CD4-positive, alpha-beta T cell treated with Interleukin-6 for 4 hours (primary cell): ENCODE measurements at regions not wholly inside any gene's neighbourhood (a gene's known extent, or its start where the extent isn't known, plus 50 kb on each side); places are given as distances from the start of the nearest gene placed in this dataset.

ENCODE experiments used
- DNase-seq: peaks from one replicate; pipeline ENCODE4 v3.0.0-alpha.2; 2020; ENCODE audit warnings: mixed read lengths

DNA sequence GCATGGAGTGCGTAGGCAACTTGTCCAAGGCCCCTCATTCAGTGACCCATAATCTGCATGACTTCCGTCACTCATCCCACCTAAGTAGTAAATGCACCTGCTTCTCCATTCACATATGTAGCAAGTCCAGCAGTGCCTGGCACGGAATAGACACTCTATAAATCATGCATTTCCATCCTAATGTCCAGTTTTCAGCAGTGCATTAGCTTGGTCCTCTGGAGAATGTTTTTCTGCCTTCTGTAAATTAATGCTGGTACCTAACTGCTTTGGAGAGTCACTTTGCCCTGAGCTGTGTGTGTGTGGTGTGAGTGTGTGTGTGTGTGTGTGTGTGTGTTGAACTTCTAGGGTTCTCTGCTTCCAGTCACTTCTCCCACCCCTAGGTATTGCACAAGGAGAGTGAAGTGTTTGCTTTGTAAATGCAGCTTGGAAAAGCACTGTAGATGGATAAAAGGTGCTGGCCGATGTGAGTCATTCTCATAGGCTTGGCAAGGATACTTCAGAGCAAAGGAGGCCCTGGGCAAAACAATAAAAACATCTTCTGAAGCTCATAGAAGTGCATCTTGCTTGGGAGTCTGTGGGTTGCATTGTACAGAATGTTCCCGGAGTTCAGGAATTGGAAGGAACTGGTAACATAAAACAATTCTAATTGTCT lies 181.8 kb downstream of the KATNAL1 start:
- DNase-seq = no peak

- DNase-seq = no peak
Observed at GRCh38 chr13:30124131-30124768, 183.1 kb downstream of the KATNAL1 start.

- no peak for DNase-seq
Observed at GRCh38 chr13:30123575-30123974, 183.8 kb downstream of the KATNAL1 start.

DNA sequence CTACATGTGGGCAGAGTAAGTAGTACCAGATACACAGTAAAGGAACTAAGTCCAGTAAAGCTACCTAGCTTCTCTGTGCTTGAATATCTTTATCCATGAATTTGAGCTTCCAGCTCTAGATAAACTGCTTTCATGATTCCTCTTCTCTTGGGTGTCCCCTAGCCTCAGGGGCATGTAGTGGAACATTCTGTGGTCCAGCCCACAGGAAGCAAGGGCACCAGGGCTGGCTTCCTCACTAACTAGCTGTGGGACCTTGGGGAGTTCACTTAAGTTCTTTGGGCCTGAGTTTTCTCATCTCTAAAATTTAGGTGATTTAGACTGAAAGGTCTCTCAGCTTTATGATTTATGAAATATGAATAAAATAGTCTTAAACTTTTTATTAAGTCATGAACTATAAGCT lies 185.7 kb downstream of the KATNAL1 start:
- no peak for DNase-seq

DNA sequence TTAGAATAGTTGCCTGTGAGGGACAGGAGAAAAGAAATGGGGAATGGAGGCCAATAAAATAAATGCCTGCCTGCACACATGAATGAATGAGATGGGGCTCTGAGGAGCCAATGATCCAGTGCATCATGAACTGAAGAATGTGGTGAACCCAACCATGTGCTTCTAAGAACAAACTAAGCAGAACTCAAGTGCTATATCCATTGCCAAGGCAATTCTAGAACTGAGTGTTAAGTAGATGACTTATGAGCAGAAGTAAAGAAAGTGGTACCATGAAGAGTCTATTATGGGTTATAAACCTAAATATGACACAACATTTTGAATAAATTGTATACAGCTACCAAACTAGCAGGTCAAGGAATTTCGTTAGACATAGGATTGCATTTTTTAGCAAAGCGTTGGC lies 186.1 kb downstream of the KATNAL1 start:
- DNase-seq = no peak

DNA sequence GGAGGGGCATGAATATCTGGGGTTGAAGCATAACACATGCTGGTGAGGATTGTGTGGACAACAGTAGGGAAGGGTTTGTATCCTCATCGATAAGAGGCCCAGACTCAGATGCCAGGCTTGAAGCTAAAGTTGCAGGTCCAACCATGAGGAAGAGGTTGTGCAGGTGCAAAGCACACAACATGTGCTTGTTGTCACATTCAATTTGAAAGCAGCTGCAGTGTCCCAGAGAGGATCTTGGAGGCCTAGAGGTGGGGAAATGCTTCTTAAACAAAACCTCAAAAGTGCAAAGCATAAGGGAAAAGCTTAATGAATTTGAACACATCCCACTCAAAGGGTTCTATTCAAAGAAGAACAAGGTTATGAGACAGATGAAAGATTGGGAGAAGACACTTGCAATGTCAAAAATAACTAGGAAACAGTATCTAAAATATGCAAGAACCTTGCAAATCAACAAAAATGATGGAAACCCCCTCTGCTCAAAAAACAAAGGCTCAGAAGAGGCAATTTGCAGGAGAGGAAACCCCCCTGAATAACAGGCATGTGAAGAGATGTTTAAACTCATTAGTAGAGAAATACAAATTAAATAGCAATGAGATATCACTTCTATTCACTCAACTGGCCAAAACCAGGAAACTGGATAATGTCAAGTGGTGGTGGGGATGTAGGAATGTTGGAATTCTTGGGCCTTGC lies 187.1 kb downstream of the KATNAL1 start:
- DNase-seq = no peak

- DNase-seq = peak; percentile 53
Observed at GRCh38 chr13:30119476-30119875, 187.9 kb downstream of the KATNAL1 start.

DNA sequence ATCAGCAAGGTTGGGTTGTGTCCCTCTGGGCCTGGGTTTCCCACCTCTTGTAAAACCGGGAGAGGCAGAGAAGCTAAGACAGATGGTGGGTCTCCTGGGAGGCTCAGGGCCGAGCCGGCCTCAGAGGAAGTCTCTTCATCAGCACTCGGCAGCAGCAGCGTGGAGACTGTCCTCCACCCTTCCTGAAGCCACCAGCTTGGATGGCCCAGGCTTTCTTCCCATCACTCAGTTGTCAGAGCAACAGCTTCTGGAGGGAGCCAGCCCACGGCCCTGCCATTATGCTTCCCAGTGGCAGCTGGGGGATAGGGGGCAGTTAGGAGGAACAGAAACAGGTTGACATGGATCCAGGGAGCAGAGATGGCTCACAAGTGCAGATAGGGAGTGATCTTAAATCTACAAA lies 191.0 kb downstream of the KATNAL1 start:
- DNase-seq = no peak

GRCh38 chr13:30115257-30115600 lies 192.1 kb downstream of the KATNAL1 start:
- no peak for DNase-seq

- DNase-seq = peak; percentile 96
Observed at GRCh38 chr13:30114571-30115256, 192.6 kb downstream of the KATNAL1 start.

DNA sequence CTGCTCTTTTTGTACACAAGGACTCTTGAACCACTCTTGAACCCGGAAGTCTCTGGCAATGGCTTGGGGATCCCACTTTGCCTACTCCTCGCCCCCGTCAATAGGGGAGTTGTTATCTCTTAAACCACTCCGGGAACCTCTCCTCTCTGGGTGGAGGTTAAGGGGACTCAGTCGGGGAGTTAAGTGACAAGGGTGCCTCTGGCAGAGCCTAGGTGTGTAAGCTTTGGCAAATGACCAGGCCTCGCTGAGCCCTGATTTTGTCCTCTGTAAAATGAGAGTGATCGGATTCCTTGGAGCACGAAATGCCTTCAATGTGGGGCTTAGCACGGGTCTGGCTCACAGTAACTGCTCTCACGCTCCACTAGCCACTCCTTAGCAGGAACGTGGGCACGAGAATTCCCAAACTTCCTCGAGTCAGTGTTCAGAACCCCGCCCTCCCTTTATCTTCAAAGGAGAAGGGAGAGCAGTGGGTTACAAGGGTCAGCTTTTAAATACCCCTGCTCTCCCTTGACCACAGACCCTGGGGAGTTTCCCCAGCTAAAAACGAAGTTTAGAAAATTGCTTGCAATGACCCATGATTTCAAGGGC lies 193.3 kb downstream of the KATNAL1 start:
- DNase-seq = no peak

GRCh38 chr13:30113551-30113950 lies 193.8 kb downstream of the KATNAL1 start:
- no peak for DNase-seq

DNA sequence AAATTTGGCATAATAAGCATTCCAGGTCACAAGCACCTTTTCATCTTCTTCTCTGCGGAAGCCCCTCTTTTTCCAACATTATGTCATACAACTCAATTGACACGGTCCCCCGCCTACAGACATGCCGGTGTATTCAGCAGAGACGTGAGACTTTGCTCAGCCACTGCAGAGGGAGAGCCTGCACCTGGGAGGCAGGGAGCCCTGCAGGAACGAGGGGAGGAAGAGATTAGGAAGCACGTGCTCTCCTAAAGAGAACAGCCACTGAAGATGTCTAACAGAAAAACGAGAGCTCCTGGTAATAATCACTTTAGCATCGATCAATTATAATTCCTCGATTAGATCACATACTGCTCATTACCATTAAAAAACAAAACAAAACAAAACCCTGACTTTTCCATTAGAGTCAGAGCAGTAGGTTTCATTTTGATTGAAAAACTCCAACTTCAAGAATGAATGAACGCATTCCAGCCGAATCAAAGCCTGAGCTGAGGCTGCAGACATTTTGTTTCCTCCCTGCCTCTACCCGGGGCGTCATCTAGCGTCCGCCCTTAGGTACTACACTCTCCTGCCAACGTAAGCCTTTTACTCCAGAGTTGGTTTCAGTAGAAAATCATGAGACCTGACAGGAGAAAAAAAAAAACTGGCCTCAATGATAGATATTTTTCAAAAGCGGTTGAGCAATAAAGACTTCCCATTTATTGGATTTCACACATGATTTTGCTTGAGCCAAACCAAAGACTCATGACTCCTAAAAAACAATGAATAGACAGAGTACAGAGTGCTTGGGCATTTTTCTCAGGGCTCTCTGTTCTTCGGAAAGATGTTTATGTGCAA lies 194.5 kb downstream of the KATNAL1 start:
- peak; percentile 85 for DNase-seq

GRCh38 chr13:30111810-30112209 lies 195.5 kb downstream of the KATNAL1 start:
- no peak for DNase-seq

DNA sequence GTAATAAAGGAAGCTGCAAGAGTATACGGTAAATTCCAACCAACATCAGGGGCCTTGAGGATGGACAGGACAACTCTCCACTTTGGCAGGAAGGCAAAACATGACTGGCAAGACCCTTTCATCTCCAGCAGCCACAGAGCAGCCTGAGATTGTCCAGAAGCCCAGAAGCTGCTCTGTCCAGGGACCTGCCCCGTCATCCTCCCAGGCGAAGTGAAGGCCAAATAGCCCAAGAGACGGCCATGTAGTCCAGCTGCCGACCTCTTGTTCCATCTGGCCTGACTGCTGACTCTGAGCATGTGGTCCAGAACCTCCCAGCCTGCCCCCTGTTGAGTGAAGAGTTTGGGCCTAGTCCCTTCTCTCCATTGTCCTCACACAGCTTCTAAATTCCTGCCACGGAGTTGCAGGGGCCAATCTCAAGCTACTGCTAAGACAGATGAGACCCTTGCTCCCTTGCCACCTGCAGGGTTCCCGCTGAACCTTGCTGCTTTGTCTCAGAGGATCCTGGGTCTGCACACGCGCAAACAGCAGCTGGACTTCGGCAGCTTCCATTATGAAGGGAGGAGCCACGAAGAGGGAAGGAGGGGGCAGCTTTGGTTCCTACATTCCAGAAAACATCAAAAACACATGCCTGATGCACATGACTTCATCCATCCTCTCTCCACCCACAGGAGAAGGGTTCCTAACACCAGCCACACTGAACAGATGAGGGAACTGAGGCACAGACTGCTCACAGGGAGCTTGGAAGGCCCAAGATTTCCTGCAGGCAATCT lies 196.9 kb downstream of the KATNAL1 start:
- DNase-seq = no peak

DNA sequence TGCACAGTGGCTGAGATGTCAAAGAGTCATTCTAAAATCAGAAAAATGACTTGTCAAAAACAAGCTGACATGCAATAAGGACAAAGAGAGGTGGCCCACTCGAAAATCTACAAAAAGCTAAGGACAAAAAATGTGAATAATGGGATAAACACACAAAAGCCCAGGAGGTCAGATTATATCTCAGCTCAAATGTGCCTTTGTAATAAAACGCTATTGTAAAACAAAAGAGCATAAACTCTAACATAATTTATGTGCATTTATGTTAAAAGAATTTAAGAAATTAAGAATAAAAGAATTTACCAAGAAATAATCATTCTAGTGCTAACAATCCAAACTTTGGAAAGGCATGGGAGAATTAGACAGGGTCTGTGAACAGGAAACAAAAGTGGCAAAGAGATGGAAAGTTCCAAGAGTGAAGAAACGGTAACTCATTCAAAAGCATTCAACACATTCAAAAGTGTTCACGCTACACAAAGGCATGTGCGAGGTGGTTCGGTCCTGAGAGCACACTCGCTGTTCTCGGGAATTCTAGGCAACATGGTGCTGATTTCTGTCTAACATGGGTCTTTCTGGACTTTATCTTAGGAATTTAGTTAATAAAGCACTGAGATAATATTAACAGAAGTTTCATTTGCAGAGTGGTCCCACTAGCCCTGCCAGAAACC lies 197.7 kb downstream of the KATNAL1 start:
- DNase-seq = no peak

DNA sequence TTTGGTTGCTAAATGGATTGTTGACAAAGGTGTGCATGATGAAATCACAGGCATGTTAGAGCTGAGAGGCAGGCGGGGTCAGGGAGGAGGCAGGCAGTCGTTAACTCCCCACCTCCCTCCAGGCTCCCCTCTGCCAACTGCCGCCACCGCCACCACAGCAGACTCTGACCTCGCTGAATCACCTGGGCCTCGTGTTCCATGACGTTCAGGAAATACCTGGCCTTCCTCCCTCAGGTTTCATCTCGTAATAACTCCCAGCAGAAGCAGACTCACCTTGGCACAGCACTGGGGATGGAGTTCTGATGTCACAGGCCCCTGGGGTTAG lies 198.5 kb downstream of the KATNAL1 start:
- no peak for DNase-seq

DNA sequence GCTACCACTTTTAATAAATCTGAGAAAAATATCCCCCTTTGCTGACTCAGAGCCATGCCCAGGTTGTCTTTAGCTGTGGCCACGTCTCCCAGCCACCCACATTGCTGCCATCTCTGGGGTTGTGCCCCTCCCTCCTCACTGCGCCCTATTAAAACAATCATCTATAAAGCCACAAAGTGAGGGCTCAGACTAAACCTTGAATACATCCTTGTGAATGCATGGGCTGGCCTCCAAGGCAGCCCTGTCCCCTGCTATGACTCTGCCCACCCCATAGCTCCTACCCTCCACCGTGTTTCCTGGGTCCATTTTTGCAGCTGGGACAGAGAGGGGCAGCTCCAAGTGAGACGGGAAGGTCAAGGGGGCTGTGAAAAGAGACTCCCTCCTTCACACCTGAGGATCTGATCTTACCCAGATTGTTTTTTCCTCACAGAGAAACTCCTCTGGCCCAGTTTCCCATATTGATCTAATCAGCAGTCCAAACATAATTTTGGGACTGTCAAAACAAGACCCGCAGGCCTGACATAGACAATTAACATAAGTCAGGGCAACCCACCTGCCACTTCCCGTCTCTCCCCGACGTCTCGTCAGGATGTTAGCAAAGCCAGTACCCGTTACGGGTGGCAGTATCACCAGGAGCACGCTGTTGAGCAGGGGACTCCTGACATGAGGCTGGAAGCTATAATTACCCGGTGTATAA lies 199.0 kb downstream of the KATNAL1 start:
- no peak for DNase-seq

DNA sequence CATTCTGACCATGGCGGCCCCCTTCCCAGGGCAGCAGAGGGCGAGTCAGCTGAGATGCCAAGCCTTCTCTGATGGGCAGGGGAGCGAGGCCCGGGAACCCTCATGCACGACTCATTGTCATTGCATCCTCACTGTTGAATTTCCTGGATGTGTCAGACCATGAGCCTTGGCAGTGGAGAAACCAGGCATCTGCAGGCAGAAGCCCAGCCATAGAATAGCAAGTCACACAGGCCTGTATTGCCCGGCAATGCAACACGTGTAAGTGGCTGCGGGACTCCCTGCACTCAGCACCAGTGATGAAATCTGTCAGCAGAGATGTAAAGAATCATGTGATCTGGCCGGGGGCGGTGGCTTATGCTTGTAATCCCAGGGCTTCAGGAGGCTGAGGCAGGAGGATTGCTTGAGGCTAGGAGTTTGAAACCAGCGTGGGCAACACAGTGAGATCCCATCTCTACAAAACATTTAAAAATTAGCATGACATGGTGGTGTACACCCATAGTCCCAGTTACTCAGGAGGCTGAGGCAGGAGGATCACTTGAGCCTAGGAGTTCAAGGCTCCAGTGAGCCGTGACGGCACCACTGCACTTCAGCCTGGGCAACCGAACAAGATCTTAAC lies 199.7 kb downstream of the KATNAL1 start:
- no peak for DNase-seq

DNA sequence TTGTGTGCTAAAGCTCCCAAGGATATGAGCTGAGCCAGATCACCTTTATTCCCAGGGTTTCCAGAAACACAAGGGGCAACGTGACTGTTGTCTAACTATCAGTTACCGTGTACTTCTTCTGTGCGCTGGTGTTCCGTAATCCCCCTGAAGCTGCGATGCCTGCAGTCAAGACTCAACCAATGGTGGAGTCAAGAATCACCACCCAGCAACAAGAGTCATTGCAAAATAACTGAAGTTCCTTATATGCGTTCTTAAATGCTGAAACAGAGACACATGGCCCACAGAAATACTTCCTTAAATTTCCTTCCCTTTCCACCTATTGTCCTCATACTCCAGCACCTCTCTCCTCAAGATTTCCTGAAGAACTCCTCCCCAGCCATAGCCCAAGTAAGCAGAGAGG lies 200.2 kb downstream of the KATNAL1 start:
- DNase-seq = no peak
